Stimulated activated CD8-positive, alpha-beta memory T cell treated with anti-CD3 and anti-CD28 coated beads, Interleukin-2, amount 100 ng/mL, for 1 hour (primary cell): ENCODE measurements at regions not wholly inside any gene's neighbourhood (a gene's known extent, or its start where the extent isn't known, plus 50 kb on each side); places are given as distances from the start of the nearest gene placed in this dataset.

Source experiments
- DNase-seq, 2 donors: peaks; one replicate each; pipeline ENCODE4 v3.0.0-alpha.2; 2020; ENCODE audit warnings: low read depth in 2 of 2

DNA sequence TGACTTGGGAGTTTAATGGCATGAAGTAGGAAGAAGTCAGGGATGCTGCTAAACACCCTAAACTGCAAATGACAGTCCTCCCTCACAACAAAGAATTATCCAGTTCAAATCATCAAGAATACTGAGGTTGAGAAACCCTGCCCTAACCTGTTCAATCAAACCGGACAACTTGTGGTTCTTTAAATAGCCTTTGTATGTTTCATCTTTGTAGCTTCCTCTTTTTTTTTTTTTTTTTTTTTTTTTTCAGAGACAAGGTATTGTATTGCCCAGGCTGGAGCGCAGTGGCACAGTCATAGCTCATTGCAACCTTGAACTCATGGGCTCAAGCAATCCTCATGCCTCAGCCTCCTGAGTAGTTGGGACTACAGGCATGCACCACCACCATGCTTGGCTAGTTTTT lies 52.5 kb upstream of the TTC29 start:
- no peak for DNase-seq

DNA sequence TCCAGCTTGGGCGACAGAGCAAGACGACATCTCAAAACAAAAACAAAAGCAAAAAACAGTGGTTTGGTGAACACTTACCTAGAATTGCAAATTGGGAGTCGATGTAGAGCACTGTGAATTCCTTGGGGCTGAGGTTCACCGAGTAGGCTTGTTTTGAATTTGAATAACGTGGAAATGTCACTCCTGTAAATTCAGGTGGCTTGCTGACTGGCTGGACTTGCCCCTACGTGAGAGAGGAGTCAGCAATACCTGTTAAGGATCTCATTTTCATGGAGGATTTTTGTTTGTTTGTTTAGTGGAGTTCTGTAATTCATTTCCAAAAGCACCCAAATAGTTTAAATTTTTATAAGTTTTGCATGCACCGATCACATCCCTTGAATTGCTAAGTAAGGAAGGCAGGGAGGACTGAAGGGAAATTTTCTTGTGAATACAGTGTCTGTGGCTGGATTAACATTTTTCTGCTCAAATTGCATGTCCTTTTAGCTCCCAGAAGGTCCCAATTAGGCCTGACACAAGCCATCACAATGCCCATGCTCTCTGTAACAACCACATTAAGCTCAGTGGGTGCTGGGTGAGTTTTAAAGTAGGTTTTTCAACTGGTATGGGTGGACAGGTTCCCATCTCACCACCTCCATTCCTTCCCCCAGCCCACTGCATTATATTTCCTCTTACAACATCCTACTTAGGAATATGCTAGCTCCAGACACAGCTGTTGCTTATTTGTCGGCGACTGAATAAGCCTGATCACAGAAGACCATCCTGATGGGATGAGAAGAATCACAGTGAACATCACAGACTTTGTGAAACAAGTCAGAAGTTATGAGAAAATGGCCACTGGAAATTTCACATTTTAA lies 58.5 kb upstream of the TTC29 start:
- no peak for DNase-seq

DNA sequence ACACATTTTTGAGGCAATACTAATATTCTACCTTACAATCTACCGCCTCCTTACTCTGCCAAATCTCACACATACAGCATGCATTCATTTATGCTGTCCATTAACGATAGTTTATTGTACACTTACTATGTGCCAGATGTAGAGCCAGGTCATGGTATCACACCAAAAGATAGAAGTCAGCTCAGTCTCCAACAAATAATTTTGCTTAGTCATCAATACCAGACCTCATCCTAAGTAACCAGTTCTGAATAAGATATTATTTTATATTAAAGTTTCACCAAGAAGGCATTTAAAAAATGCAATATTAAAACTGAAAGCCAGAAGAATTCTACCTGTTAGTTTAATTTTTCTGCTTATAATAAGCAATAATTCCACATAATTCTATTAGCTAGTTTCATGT lies 60.6 kb upstream of the TTC29 start:
- no peak for DNase-seq

DNA sequence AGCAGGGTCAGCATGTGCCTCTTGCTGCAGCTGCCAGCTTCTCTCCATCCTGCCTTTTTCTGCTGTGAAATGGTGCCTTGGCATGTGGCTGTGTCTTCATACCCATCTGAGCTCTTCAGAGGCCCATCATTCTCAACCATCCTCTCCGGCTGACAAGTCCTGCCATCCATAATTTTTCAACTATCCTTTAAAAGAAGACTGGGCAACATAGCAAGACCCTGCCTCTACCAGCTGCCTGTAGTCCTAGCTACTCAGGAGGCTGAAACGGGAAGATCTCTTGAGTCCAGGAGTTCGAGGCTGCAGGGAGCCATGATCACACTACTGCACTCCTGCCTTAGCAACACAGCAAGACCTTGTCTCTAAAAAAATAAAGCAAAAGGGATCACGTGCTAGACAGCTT lies 64.2 kb upstream of the TTC29 start:
- DNase-seq, result no peak

DNA sequence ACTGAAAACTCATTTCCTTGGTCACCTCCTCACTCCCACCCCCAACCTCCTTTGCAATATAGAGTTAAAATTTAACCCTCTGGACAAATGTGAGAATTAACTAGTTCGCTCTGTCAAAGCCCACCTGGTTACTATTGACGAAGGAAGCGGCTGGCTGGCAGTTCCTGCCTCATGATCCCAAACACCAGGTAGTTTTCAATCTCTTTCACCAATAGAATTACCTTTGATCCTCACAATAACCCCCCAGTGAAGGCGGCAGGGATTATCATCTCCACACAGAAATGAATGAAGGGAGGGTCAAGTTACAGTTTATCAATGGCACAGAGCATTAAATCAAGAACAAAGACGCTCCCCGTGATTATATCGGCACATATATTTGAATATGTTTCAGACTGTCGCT lies 65.7 kb upstream of the TTC29 start:
- DNase-seq, result no peak

DNA sequence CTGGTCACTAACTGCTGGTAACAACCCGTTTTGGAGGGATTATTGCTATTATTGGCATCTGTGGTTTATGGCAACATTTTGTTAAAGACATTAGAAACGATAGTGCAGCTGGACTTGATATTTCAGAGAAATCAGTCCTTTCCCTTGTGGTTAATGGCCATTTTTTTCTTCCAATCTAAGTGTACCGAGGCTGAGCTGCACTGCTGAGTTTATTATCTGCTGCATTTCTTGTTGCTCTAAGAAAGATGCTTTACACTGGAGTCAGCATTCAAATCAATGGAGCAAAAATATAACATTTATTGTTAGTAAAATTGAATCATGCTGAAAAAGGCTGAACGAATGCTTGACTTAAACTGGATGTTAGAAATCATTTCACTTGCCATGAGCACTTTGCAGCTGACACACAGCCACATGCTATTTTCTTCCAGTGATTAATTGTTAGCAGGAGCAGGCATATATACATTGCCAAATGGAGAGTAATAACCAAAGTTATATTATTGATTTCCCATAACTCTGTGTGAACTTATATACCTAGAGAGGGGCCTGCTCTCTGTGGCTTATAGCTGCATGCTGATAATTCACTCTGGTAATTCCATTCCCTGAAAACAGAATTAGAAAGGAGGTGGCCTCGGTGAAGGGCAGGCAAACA lies 66.5 kb upstream of the TTC29 start:
- DNase-seq, result no peak

DNA sequence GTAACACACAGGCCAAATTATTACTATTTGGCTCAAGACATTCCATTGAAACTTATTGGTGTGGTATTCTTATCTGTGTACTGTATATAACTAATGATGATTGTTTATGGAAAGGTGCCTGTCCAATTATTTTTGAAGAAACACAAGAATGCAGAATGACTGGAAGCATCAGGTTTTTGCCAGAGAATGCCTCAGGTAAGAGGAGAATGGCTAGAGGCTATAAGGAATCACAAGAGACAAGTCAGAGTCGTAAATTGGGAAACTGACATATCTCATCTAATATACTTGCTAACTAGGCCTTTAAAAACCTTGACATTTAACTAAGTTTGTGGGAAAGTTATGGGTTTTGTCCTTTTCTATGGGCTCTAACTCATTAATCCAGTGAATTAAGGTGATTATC lies 69.3 kb upstream of the TTC29 start:
- DNase-seq, result no peak

DNA sequence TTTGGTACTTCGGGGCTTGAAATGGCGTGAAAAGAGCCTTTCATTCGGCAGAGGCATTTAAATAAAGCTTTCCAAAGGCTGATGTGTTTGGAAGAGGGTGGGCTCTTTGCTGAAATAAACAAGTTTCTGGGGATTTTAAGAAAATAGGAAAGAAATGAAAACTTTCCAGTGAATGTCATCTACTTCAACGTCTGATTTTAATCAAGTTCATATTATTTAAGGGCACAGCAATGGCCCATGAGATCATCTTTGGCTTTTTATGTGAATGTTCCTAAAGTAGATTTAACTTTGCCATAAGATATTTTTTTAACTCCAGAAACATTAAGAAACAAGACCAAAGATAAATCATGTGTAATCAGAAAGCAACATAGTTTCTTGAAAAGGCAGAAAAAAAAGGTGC lies 69.8 kb upstream of the TTC29 start:
- no peak for DNase-seq

DNA sequence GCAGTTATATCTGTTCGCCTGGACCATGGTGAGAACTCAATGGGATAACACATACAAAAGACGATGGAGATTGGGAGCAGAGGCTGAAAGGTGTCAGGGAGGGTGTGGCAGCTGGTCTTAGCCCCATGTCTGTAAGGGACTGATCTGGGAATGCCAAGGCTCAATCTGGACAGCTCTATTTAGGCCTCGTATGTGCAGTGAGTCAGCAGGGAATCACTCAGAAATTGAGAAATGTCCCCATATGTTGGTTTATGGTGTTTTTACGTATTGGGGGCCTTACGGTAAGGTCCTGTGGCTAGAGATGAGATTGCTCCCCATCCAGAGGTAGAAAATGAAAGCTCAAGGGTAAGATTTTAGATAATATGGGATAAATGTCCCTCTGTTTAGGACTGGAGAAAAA lies 71.4 kb upstream of the TTC29 start:
- no peak for DNase-seq

DNA sequence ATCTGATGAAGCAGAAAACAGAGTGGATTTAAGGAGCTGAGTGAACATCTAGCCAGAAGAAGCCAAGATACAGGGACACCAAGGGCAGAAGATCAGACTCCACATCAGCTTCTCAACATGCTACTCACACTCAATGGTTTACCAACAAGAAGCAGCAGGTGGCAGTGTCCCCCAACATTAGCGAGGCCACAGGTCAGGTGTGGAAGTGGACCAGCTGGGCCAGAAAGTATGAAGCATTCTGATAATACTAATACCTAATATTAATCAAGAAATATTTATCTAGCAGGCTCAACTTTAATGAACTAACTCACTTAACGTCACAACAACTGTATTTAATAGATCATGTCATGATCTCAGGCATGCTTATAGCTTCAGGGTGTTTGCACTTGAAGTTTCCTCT lies 73.4 kb upstream of the TTC29 start:
- peak in 1 of 2 donors; percentile 6 for DNase-seq

DNA sequence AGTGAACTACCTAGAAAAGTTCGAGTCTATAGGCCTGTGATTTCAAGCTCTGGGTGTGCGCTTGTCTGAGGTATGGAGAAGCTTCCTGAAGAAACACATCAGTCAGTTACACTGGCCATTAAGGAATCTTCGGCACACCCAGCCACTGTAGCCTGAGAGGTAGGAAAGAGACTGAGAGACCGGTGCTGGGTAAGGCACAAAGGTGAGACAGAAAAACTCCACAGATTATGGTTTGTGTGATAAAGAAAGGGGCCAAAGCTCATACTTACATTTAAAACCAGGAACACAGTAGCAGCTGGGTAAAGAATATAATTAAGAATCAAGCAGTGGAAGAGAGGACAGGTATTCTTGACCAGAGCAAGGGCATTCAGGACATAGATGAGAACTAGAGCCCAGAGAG lies 74.8 kb upstream of the TTC29 start:
- DNase-seq, result no peak

DNA sequence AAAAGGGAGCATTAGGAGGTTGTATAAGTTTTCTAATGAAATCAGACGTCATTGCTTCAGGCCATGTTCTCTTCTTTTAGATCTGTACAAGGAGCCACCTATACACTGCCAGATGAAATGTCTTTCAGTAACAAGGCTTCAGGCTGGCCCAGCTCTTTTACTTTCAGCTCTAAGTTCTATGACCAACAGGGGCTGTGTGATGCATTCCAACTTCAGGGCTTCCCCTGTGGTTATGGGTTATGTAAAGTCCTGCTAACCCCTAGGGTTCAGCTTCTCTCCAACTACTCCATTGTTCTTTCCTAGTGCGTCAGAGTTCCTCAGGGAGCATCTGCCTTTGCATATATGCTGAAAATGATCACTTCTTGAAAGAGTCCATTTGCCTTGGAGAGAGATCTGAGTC lies 79.4 kb upstream of the TTC29 start:
- DNase-seq, result no peak

DNA sequence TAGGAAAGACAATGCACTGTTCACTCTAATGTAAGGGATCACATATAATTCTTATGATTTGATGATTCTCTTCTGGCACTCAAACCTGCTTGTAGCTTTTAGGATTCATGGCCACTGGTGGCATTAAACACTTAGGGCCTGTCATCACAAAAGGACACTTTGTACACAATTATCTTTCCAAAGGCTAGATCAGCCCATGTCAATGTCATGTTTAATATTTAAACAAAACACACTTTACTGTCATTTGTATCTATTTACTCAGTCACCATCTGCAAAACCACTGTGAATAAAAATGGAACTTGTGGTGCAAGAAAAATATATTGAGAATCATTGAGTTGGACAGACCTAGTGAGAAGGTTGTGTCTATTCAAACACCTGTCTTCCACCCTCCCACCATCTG lies 83.6 kb upstream of the TTC29 start:
- DNase-seq, result no peak

DNA sequence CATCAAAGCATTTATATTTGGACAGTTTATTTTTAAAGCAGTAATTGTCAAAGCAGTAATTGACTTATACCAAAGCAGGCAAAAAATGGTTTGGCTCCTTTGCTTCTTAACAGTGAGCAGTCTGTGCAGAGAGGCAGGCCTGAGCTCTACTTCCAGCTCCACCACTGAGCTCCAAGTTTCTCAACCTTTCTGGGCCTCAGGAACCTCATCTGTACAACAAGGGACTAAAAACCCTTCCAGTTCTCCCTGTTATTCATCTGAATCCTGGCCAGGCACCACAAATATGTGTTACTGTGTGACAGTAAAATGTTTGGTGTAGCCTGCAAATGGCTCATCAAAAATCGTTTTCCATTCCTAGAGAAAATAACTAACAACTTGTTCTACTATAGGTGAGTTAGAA lies 88.7 kb upstream of the TTC29 start:
- DNase-seq, result no peak

DNA sequence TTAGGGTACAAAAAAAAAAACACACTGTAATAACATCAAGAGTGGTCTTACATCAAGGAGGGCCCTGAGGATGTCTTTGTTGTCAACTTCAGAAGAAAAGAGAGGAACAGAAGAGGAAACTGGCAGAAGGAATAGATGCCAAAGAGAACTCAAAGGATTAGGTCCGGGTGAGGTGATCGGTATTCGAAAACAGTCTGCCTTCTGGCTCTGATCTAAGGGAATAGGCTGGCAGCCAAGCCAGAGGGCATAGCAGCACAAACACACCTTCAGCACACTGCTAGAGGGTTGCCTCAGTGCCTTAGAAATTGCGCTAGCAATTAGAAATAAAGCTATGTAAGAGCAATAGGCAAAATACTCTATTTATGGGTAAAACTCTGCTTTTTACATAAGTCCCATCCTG lies 91.4 kb upstream of the TTC29 start:
- DNase-seq, result no peak

DNA sequence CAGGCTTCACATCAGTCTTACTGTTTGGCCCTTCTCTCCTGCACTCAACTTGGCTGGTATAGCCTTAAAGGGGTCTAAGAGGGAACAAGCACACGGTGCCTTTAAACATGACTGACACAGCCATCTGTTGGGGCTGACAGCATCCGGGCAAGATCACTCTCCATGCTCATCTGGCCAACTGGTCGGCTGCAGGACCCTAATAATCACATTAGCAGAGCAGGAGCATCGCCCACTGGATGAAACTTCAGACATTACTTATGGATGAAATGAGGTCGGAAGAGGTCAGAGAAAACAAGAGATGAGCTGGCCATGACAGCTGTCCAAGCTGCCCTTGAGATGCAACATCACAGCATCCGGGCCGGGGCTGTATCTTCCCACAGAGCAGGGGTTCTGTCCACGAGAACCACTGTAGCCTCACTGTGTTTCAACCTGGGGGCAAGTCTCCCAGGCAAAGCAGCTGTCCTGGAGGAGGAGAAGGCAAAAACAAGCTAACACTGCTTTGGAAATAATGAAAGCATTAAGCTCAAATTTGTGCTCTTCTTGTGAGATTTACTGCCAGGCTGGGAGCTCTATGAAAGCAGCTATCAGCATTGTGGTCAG lies 94.4 kb upstream of the TTC29 start:
- DNase-seq, result no peak

DNA sequence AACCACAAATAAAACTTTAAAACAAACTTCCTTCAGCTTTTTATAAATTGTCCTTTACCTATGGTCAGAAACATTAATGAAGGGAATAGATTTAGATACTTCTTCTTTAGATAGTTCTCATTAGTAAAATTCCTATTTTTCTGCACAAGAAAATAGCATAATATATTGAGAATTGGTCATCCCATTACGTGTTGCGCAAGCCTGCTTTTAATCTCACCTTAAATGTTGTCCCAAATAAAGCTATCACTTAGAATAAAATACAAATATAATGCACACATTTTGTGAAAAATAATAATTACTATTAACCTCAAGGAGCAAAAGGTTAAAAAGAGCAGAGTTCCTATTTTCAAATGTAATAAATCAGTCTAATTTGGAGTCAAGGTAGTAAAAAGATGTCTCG lies 95.2 kb upstream of the TTC29 start:
- DNase-seq, result no peak

DNA sequence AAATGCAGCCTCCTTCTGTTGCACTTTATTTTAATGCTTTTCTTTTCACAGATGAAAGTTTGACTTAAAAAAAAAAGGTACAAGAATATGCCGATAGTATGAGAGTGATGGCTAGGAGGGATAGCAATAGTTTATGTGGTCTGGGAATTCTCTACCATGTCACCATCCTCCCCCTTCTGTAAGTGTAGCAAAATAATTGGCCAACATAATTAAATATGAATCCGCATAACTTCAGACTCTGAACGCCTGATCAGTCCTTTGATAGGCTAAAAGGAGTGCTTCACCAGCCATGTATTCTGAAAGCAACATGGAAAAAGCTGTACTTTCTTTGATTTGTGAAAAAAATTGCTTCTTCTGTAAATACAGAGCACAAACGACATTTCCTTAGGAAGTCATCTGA lies 95.7 kb upstream of the TTC29 start:
- no peak for DNase-seq

DNA sequence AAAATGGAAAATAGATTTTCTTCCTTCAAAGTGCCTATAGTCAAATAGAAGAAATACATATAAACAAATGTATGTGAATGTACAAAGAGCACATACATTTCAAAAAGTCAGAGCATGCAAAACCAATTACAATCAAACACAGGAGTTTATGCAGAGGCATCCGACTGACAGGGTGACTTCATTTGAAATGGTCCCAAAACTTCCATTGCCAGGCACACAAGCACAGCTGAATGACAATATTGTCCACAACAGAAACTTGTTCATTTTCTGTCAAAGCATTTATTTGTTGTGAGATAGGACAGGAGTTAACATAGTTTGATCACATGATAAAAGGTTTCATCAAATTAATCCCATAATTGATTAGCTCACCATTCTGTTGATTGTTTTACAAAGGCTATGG lies 96.4 kb upstream of the TTC29 start:
- no peak for DNase-seq

DNA sequence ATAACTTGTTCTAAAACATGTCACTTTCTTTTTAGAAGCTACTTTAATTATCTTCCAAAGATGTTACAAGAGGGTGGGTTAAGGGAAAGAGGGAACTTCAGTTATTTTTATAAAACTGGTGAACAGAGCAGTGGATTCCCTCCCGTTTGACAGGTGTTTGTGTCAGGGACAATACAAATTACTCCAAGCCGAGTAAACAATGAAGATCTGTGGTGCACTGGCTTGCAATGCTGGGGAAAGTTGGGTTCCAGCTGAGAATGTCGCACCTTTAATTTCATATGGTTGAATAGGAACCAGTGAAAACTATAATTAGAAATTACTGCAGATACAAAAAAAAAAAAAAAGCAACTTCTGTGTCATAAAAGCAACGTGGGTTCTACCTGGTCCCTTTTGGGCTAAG lies 98.6 kb upstream of the TTC29 start:
- DNase-seq, result no peak

DNA sequence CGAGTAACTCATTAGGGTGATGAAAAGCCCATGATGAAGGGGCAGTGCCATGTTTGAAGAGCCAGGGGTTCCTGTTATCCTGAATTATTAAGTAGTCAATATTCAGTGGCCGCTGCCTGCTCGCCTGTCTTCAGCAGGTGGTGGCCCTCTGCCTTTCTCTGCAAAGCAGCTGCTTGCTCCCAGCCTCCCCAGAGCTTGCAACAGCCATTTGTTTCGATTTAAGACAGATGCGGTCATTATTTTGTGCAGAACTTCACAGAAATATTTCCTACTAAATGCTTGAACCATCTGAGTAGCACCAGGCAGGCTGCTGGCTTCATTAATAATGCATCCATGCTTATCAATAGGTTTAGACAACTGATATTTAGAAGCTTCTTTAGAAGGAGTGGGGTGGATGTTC lies 104.3 kb upstream of the TTC29 start:
- no peak for DNase-seq

DNA sequence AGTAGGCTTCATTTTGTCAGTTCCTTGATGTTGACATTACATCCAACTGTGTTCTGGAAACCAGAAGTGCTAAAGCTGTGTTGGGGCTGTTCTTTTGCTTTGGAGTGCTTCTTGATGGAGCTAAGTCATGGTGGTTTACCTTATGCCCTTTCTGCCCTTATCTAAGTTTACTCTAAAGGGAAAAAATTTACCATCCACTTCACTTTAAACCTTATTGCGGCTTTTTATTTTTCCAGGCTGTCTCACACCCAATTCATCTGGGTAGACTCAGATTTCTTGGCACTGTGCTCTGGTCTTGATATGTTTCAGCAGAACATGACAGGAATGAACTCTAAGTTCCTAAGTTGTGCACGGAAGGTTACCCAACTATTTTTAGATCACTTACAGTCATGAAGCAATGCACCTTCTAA lies 104.7 kb upstream of the TTC29 start:
- DNase-seq, result no peak

DNA sequence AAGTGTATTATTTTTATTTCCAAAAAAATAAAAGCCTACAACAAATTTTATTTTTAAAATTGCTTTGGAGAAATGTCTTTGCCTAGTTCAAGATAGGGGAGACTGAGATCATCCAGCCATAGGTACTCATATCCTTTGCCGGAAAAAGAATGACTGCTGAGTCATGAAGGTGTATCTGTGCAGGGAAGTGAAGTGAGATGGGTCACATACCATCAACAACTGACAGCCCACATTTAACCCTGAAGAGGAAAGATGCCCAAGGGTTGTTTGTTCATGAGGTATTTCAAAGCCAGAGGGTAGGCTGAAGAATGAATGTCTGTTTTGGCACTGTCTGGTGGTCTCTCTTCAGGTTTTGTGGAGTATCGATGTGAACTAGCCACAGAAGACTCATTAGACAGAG lies 106.7 kb upstream of the TTC29 start:
- DNase-seq, result no peak
